ENCODE measurements at regions not wholly inside any gene's neighbourhood (a gene's known extent, or its start where the extent isn't known, plus 50 kb on each side); places are given as distances from the start of the nearest gene placed in this dataset.

- no peak overlapping the region for H3K4me3 ChIP-seq (ENCODE audit: low read depth, low read length)
- DNase-seq (ENCODE audit: low read depth), result no peak
Measured at GRCh38 chr18:59085126-59085794, 54.4 kb upstream of the SEC11C start.

GRCh38 chr18:59085797-59086196 lies 53.9 kb upstream of the SEC11C start:
- peak; percentile 9 for DNase-seq (ENCODE audit: low read depth)
- no peak overlapping the region for H3K4me3 ChIP-seq (ENCODE audit: low read depth, low read length)

- no peak overlapping the region for H3K4me3 ChIP-seq (ENCODE audit: low read depth, low read length)
- DNase-seq (ENCODE audit: low read depth), result no peak
Measured at GRCh38 chr18:59086522-59086921, 53.2 kb upstream of the SEC11C start.

- no peak for DNase-seq (ENCODE audit: low read depth)
- no peak overlapping the region for H3K4me3 ChIP-seq (ENCODE audit: low read depth, low read length)
Measured at GRCh38 chr18:59087391-59087790, 52.3 kb upstream of the SEC11C start.

All from skeletal muscle cell (primary cell).